Inflammatory macrophage treated with lipopolysaccharide for 1 hour (primary cell): ENCODE measurements at regions not wholly inside any gene's neighbourhood (a gene's known extent, or its start where the extent isn't known, plus 50 kb on each side); places are given as distances from the start of the nearest gene placed in this dataset.
"Not testable (repeated sequence)": the region's sequence is repeated elsewhere in the genome, so short reads cannot be mapped to it uniquely, and the experiment has no call there.

Source experiments
- DNase-seq, 2 donors: peaks; one replicate each; pipeline ENCODE4 v3.0.0-alpha.2; 2020 to 2022

GRCh38 chr13:18322821-18323220 is 858.8 kb downstream of the TUBA3C start:
- DNase-seq: not testable (repeated sequence)

- not testable (repeated sequence) for DNase-seq
These were observed 862.0 kb downstream of the TUBA3C start for GRCh38 chr13:18319653-18320052.

GRCh38 chr13:18303240-18303813 is 878.3 kb downstream of the TUBA3C start:
- not testable (repeated sequence) for DNase-seq

- DNase-seq: not testable (repeated sequence)
These were observed 880.7 kb downstream of the TUBA3C start for GRCh38 chr13:18300968-18301367.

GRCh38 chr13:18297359-18297758 is 884.3 kb downstream of the TUBA3C start:
- DNase-seq: not testable (repeated sequence)

GRCh38 chr13:18296617-18297016 is 885.0 kb downstream of the TUBA3C start:
- not testable (repeated sequence) for DNase-seq

- DNase-seq: not testable (repeated sequence)
These were observed 887.3 kb downstream of the TUBA3C start for GRCh38 chr13:18294311-18294710.

GRCh38 chr13:18286848-18287247 is 894.8 kb downstream of the TUBA3C start:
- not testable (repeated sequence) for DNase-seq

- DNase-seq: not testable (repeated sequence)
These were observed 896.0 kb downstream of the TUBA3C start for GRCh38 chr13:18285663-18286062.

GRCh38 chr13:18284040-18284439 is 897.6 kb downstream of the TUBA3C start:
- DNase-seq: not testable (repeated sequence)

GRCh38 chr13:18281829-18282597 is 899.6 kb downstream of the TUBA3C start:
- DNase-seq: not testable (repeated sequence)

GRCh38 chr13:18280904-18281828 is 900.5 kb downstream of the TUBA3C start:
- not testable (repeated sequence) for DNase-seq

GRCh38 chr13:18279971-18280370 is 901.7 kb downstream of the TUBA3C start:
- DNase-seq: not testable (repeated sequence)

GRCh38 chr13:18277372-18277771 is 904.3 kb downstream of the TUBA3C start:
- not testable (repeated sequence) for DNase-seq

- DNase-seq: not testable (repeated sequence)
These were observed 905.3 kb downstream of the TUBA3C start for GRCh38 chr13:18276280-18276679.

- DNase-seq: not testable (repeated sequence)
These were observed 907.7 kb downstream of the TUBA3C start for GRCh38 chr13:18273785-18274514.

- not testable (repeated sequence) for DNase-seq
These were observed 922.7 kb downstream of the TUBA3C start for GRCh38 chr13:18258801-18259419.

GRCh38 chr13:18257686-18258085 is 923.9 kb downstream of the TUBA3C start:
- not testable (repeated sequence) for DNase-seq

GRCh38 chr13:18252848-18253247 is 928.8 kb downstream of the TUBA3C start:
- not testable (repeated sequence) for DNase-seq

- not testable (repeated sequence) for DNase-seq
These were observed 932.9 kb downstream of the TUBA3C start for GRCh38 chr13:18248533-18249240.

GRCh38 chr13:18240086-18240485 is 941.5 kb downstream of the TUBA3C start:
- not testable (repeated sequence) for DNase-seq
